ENCODE measurements at regions not wholly inside any gene's neighbourhood (a gene's known extent, or its start where the extent isn't known, plus 50 kb on each side); places are given as distances from the start of the nearest gene placed in this dataset.

DNA sequence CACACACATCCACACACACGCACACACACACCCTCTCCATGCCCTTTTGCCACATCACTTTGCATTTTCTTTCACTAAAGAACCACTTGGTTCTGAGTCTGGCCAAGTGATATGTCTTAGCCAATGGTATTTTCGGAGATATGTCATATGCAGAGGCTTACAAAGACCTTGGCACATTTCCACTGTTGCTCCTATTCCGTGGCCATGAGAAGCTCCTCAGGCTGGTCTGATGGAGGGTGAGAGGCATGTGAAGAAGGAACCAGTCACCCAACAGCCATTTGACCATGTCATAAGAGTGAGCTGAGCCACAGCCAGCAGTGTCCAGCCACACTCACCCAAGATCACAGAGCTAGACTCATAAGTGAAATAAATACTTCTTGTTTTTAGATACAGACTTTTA is 212.6 kb upstream of the NAV2 start:
- TF ChIP-seq, protein P1, sequence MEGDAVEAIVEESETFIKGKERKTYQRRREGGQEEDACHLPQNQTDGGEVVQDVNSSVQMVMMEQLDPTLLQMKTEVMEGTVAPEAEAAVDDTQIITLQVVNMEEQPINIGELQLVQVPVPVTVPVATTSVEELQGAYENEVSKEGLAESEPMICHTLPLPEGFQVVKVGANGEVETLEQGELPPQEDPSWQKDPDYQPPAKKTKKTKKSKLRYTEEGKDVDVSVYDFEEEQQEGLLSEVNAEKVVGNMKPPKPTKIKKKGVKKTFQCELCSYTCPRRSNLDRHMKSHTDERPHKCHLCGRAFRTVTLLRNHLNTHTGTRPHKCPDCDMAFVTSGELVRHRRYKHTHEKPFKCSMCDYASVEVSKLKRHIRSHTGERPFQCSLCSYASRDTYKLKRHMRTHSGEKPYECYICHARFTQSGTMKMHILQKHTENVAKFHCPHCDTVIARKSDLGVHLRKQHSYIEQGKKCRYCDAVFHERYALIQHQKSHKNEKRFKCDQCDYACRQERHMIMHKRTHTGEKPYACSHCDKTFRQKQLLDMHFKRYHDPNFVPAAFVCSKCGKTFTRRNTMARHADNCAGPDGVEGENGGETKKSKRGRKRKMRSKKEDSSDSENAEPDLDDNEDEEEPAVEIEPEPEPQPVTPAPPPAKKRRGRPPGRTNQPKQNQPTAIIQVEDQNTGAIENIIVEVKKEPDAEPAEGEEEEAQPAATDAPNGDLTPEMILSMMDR (IDR thresholded peaks at IDR 0.05): no peak
- no peak for TF ChIP-seq POLR2A (IDR thresholded peaks at IDR 0.05)
